GM19023 (cell line): ENCODE measurements at regions not wholly inside any gene's neighbourhood (a gene's known extent, or its start where the extent isn't known, plus 50 kb on each side); places are given as distances from the start of the nearest gene placed in this dataset.
"Not testable (repeated sequence)": the region's sequence is repeated elsewhere in the genome, so short reads cannot be mapped to it uniquely, and the experiment has no call there.

Experiments
- ATAC-seq: cut with Tn5 transposase; IDR thresholded peaks from one replicate; pipeline ENCODE4 v1.9.1; 2021; ENCODE audit warnings: mild to moderate bottlenecking, moderate library complexity; ENCODE audit not compliant: unreplicated experiment

- no peak for ATAC-seq
Observed at GRCh38 chr5:66411701-66412100, 184.5 kb upstream of the MAST4 start.

- no peak for ATAC-seq
Observed at GRCh38 chr5:66413931-66414330, 182.3 kb upstream of the MAST4 start.

DNA sequence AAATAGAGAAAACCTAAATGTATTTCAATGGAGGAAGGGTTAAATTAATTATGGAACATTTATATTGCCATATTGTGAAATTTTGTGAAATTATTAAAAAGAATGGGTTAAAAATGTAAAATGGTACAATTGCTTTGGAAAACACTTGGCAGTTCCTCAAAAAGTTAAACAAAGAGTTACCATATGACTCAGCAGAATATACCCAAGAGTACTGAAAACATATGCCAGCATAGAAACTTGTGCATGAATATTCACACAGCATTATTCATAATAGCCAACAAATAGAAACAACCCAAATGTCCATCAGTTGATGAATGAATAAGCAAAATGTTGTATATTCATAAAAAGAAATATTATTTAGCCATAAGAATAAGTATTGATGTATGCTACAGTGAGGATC, 181.0 kb upstream of the MAST4 start:
- ATAC-seq = no peak

DNA sequence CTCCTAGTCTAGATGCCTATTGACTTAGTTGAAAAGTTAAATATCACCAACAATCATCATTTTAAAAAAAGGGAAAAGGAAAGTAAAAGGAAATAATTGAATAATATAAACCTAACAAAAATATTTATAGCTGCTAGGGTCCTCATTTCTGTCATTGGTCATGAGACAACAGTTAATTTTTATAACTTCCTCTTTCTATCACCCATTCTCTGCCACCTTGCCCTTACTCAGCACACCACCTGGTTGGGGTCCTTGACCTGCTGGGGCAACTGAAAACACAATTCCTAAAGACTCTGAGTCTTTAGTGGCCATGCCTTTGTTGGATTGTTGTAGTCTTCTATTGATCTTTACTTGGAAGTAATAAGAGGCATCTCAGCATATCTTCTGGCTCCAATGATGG, 179.5 kb upstream of the MAST4 start:
- ATAC-seq = no peak

GRCh38 chr5:66417781-66418180, 178.4 kb upstream of the MAST4 start:
- ATAC-seq = no peak

DNA sequence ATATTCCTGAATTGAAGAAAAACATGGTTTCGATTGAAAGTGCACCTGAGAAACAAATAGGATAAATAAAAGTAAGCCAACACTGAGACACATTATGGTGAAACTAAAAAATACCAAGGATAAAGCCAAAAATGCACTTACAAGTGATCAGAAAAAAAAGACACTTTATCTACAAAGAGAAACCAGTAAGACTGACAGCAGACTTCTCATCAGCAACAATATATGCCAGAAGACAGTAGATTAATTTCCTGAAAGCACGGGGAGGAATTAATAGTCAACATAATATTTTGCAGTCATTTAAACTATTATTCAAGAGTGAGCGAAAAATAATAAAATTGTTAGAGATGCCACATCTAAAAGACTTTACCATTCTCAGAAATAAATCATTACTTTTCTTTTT, 172.7 kb upstream of the MAST4 start:
- no peak for ATAC-seq

DNA sequence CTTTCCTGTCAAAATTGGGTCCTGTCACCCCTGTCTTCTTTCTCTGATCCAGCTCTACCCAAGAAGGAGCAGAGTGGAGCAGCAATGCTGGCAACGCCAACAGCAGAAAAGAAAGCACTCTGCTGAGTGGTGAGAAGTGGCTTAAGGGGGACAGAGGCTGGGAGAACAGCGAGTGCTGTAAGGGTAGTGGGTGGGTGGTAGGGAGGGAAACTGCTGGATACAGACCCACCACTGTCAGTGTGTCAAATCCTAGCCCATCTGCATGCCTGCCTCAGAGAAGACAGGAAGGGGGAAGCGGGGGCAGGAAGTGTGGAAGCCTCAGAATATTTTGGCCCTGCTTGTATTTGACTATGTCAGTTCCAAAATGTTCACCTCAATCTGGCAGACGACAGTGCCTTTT, 170.4 kb upstream of the MAST4 start:
- no peak for ATAC-seq

GRCh38 chr5:66426259-66427138, 169.7 kb upstream of the MAST4 start:
- ATAC-seq = no peak

DNA sequence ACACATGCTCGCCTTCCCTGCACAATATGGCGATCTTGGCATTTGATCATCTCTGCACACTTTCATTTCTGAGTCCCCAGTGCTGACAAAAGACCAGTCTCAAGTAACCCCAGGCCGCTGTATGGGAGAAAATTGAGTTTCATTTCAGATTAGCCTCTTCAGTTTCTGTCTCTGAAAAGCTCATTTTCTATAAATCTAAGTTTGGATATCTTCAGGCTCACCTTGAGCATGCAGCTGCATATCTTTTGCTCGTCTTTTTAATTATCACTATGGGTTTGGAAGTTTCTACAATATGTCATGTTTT, 169.1 kb upstream of the MAST4 start:
- no peak for ATAC-seq

- ATAC-seq = no peak
Observed at GRCh38 chr5:66436721-66437120, 159.5 kb upstream of the MAST4 start.

DNA sequence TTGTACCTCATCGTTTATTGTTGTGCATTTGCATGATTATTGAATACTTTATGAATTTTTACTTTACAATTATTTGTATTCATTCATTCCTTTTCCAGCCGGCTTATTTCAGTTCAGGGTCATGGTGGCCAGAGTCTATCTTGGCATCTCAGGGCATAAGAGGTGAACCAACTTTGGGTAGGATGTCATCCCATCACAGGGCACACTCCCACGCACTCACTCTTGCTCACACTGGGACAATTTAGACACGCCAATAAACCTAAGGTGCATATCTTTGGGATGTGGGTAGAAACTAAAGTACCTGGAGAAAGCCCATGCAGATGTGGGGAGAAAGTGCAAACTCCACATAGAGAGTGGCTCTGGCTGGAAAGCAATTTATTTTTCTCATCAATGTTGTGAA, 158.1 kb upstream of the MAST4 start:
- no peak for ATAC-seq

- ATAC-seq = no peak
Observed at GRCh38 chr5:66438696-66439095, 157.5 kb upstream of the MAST4 start.

DNA sequence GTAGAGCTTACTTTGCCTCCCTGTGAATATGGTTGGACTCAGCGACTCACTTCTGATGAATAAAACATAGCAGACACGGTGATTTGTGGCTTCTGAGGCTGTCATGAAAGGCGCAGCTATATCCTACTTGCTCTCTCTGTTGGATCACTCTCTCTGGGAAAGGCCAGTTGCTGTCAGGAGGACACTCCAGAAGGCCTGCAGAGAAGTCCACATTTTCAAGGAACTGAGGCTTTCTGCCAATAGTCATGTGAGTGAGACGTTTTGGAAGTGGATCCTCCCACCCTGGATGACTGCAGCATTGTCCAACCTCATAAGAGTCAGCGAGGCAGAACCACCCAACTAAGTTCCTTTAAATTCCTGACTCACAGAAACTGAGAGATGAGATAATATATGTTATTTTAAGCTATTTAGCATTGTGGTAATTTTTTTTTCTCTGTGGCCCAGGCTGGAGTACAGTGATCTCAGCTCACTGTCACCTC, 156.0 kb upstream of the MAST4 start:
- ATAC-seq = no peak

GRCh38 chr5:66441351-66441750, 154.8 kb upstream of the MAST4 start:
- no peak for ATAC-seq

GRCh38 chr5:66442951-66443445, 153.2 kb upstream of the MAST4 start:
- ATAC-seq = no peak

DNA sequence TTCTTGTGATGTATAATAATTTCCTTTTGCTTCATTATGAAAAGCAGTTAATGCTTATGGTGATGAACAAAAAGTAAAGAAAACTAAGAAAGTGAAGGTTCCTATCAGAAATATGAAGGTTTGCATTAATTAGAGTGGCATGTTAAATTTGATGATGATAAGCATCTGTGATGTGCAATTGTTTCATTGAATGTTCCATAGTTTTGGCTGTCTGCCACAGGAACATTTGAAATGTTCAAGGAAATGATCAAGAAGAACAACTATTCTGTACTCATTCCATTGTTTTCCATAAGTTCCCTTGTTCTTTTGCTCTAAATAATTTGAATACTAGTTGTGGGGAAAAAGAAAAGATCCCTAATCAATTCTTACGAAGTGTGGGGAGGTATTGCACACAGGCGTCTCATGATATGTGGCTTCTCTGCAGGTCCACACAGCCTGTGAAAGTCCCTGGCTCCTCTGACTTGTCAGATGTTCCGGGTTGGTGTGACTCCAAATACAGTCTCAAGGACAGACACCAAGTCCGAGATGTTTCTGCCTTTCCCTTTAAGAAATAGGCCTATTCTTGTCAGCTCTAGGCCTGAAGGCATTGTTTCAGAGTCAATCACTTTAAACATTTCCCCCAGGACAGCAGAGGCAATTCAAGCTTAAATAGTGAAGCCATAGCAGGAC, 152.6 kb upstream of the MAST4 start:
- no peak for ATAC-seq

DNA sequence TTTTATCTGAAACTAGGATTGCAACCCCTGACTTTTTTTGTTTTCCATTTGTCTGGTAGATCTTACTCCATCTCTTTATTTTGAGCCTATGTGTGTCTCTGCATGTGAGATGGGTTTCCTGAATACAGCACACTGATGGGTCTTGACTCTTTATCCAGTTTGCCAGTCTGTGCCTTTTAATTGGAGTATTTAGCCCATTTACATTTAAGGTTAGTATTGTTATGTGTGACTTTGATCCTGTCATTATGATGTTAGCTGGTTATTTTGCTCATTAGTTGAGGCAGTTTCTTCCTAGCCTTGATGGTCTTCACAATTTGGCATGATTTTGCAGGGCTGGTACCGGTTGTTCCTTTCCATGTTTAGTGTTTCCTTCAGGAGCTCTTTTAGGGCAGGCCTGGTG, 148.1 kb upstream of the MAST4 start:
- ATAC-seq = not testable (repeated sequence)

- no peak for ATAC-seq
Observed at GRCh38 chr5:66450237-66450636, 146.0 kb upstream of the MAST4 start.

DNA sequence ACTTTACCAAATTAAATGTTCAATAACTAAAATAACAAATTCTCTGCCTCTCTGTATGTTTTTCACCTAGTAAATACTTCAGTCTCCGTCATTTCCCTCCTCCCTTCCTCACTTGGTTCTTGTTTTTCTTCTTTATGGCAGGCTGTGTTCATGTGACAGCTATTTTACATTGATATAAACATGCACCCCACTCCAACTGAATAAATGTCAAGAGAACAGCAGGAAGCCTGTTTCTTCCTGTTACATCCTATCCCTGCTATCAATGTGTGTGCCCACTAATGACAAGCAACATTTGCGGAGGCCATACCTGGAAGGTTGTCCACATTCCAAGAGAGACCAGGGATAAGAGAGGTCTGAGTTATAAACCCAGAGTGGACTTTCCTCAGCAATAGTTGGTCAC, 145.2 kb upstream of the MAST4 start:
- no peak for ATAC-seq

- no peak for ATAC-seq
Observed at GRCh38 chr5:66452109-66452508, 144.1 kb upstream of the MAST4 start.

DNA sequence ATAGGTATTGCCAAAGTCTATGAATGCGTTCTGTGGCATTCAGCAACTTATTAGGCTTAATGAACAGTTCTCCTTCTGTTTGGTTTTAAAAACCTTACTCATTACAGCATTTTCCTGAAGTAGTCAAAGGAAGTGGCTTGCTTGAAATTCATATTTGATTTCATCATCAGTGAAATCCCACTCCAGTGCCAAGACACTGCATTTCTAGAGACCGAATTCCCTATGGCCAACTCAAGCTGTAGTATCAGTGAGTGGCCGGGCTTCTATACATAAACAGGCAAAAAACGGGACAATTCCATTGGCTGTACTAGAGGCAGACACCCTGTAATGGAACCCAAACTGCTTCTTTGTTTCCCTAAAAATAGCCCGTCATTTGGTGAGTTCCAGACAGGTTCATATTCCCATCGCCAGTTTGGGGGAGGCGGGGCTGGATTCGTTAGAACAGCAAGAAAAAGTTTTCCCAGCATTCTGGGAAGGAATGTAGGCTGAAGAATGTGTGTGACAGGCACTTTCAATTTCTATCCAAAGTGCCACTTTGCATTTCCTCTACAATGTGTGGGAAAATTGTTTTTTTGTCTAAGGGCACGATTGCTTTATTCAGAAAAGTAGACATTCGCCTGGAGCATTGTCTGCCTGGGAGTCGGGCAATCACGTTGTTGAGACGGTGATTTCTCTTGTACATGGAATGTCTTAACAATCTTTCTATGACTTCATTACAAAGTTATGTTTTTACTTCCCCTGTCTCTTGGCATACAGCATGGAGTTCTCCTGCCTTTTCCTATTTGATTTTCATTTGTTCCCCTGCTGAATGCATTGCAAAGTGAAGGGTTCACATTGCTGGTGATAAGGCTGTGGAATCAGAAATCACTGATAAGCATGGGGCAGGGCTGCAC, 141.8 kb upstream of the MAST4 start:
- ATAC-seq = no peak
